ENCODE measurements at regions not wholly inside any gene's neighbourhood (a gene's known extent, or its start where the extent isn't known, plus 50 kb on each side); places are given as distances from the start of the nearest gene placed in this dataset.
"Not testable (repeated sequence)": the region's sequence is repeated elsewhere in the genome, so short reads cannot be mapped to it uniquely, and the experiment has no call there.

GRCh38 chr10:6711408-6711841, 131.3 kb upstream of the PRKCQ start:
- Mint-ChIP-seq H3K4me1 (peaks cover 7 to 15% (median 12%) of the 10 kb centered on the region in 4 donors), H3K9me3 (no peaks in the 10 kb centered on the region), H3K4me3 (no peak overlapping the region), H3K27ac (no peak overlapping the region), H3K36me3 (peaks cover 0 to 5% (median 4%) of the 10 kb centered on the region in 3 donors), H3K27me3 (peaks cover 21 to 41% (median 27%) of the 10 kb centered on the region in 5 donors)
- no peak for ATAC-seq
- POLR2A ChIA-PET: interaction anchor here (0.6 kb wide), 1 partner anchor 546 kb away, joined by 3 read pairs; no protein-coding TSS in a partner anchor
- DNase-seq: no peak

DNA sequence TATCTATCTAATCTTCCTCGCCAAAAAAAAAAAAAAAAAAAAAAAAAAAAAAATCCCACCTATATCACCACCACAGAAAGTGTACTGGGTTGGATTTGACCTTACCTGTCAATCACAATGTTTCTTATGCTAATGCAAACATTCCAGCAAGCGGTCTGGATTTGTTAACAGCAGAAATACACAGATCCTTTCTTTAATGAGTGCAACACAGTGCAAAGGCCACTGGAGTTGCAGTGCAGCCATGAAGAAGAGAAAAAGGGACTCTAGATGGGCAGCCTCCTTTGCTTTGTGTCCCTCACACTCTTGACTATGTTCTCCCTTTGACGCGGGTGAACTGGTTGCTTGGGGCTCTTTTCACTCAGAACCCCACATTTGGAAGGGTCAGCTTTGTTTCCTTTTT, 127.3 kb upstream of the PRKCQ start:
- ATAC-seq: no peak
- no peak overlapping the region for H3K27ac Mint-ChIP-seq
- H3K9me3 Mint-ChIP-seq: no peaks in the 10 kb centered on the region
- no peak overlapping the region for H3K4me3 Mint-ChIP-seq
- peaks cover 0 to 8% (median 4%) of the 10 kb centered on the region in 4 donors for H3K4me1 Mint-ChIP-seq
- POLR2A ChIA-PET: no interaction called here
- peaks cover 0 to 5% (median 4%) of the 10 kb centered on the region in 3 donors for H3K36me3 Mint-ChIP-seq
- DNase-seq: no peak
- H3K27me3 Mint-ChIP-seq: peaks cover 22 to 50% (median 29%) of the 10 kb centered on the region in 5 donors

DNA sequence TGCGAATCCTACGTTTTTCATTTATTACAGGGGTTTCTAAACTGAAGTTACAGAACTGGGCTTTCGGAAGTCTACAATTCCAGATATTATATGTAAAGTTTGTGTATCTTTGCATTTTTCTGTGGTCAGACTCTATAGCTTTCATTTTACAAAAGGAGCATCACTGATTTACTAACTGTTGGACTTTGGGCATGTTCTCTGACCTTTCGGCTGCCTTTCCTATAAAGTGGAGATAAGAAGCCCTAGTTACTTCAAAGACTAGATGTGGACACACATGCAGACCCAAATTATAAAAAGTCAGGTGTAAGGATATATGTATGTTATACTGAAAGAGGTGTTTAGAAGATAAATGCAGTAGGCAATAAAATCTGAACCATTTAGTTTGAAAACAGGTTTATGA, 126.6 kb upstream of the PRKCQ start:
- Mint-ChIP-seq H3K4me3 (no peak overlapping the region), H3K27me3 (peaks cover 21 to 49% (median 28%) of the 10 kb centered on the region in 5 donors), H3K27ac (no peak overlapping the region), H3K9me3 (no peaks in the 10 kb centered on the region), H3K36me3 (peaks cover 0 to 5% (median 4%) of the 10 kb centered on the region in 3 donors), H3K4me1 (peaks cover 0 to 8% (median 4%) of the 10 kb centered on the region in 4 donors)
- ATAC-seq: no peak
- POLR2A ChIA-PET: no interaction called here
- DNase-seq: no peak

DNA sequence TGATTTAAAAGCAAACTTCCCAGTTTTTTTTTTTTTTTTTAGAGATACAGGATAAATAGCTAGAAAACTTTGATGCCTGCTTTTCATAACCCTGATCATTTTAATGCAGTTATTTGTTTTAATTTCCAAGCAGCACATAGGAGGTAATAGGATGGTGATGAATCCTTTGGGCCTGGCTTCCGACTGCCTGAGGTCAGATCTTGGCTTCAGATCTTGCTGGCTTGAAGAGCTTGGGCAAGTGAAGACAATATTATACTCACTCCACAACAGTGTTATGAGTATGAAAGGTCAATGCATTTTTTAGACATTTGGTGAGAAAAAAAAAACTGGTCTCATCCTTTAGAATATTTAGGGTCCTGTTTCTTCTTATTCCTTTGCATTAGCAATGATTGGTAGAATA, 124.8 kb upstream of the PRKCQ start:
- H3K4me3 Mint-ChIP-seq: no peak overlapping the region
- ATAC-seq (no peak), DNase-seq (no peak)
- peaks cover 0 to 8% (median 4%) of the 10 kb centered on the region in 4 donors for H3K4me1 Mint-ChIP-seq
- no peaks in the 10 kb centered on the region for H3K9me3 Mint-ChIP-seq
- H3K36me3 Mint-ChIP-seq: peaks cover 0 to 5% (median 4%) of the 10 kb centered on the region in 3 donors
- peaks cover 12 to 40% (median 18%) of the 10 kb centered on the region in 5 donors for H3K27me3 Mint-ChIP-seq
- H3K27ac Mint-ChIP-seq: no peak overlapping the region
- POLR2A ChIA-PET: no interaction called here

DNA sequence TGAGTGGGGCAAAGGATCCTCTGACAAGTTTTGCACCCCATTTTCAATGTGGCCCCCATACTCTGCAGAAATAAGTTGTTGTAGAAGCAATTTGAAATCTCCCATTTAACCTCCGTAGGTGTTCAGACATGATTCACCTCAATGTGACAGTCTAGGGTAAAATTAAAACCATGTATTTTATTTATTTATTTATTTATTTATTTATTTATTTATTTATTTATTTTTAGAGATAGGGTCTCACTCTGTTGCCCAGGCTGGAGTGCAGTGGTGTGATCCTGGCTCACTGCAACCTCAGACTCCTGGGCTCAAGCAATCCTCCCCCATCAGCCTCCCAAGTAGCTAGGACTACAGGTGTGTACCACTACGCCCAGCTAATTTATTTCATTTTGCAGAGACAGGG, 122.8 kb upstream of the PRKCQ start:
- DNase-seq, H3K36me3 Mint-ChIP-seq, H3K9me3 Mint-ChIP-seq, POLR2A ChIA-PET, H3K27ac Mint-ChIP-seq, ATAC-seq, H3K4me3 Mint-ChIP-seq, H3K4me1 Mint-ChIP-seq: not testable (repeated sequence)
- peaks cover 6 to 25% (median 8%) of the 10 kb centered on the region in 5 donors for H3K27me3 Mint-ChIP-seq

- Mint-ChIP-seq H3K4me1 (no peaks in the 10 kb centered on the region), H3K36me3 (no peaks in the 10 kb centered on the region), H3K27ac (no peak overlapping the region), H3K4me3 (no peak overlapping the region), H3K9me3 (no peaks in the 10 kb centered on the region), H3K27me3 (peaks cover 0 to 18% (median 7%) of the 10 kb centered on the region in 5 donors)
- POLR2A ChIA-PET: no interaction called here
- DNase-seq (no peak), ATAC-seq (no peak)
Measured at GRCh38 chr10:6702030-6702429, 122.0 kb upstream of the PRKCQ start.

GRCh38 chr10:6701289-6701688, 121.2 kb upstream of the PRKCQ start:
- H3K4me3 Mint-ChIP-seq: no peak overlapping the region
- H3K27ac Mint-ChIP-seq: no peak overlapping the region
- ATAC-seq (no peak), DNase-seq (no peak)
- H3K27me3 Mint-ChIP-seq: peaks cover 0 to 15% (median 4%) of the 10 kb centered on the region in 5 donors
- H3K4me1 Mint-ChIP-seq: no peaks in the 10 kb centered on the region
- H3K36me3 Mint-ChIP-seq: no peaks in the 10 kb centered on the region
- POLR2A ChIA-PET: no interaction called here
- no peaks in the 10 kb centered on the region for H3K9me3 Mint-ChIP-seq

GRCh38 chr10:6700066-6700465, 120.0 kb upstream of the PRKCQ start:
- ATAC-seq (no peak), DNase-seq (no peak)
- POLR2A ChIA-PET: no interaction called here
- H3K9me3 Mint-ChIP-seq: no peaks in the 10 kb centered on the region
- H3K36me3 Mint-ChIP-seq: no peaks in the 10 kb centered on the region
- no peak overlapping the region for H3K27ac Mint-ChIP-seq
- no peak overlapping the region for H3K4me3 Mint-ChIP-seq
- no peaks in the 10 kb centered on the region for H3K4me1 Mint-ChIP-seq
- H3K27me3 Mint-ChIP-seq: peaks cover 0 to 12% (median 0%) of the 10 kb centered on the region in 5 donors

DNA sequence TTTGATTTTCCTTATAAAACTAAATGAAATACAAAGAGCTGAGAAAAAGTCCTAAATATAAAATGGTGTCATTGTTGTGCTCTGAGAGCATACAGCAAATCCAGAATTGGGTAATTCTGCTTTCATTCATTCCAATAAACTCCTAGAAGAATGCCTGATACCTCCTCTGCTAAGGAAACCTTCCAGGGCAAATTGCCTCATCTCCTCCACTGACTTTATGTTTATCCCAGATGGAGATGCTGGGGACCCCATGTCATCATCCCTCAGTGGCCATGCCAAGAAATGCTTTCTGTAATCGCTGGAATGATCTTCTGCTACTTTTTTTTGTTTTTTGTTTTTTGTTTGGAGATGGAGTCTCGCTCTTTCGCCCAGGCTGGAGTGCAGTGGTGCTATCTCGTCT, 119.3 kb upstream of the PRKCQ start:
- Mint-ChIP-seq H3K4me1 (no peaks in the 10 kb centered on the region), H3K27ac (no peak overlapping the region), H3K27me3 (peaks cover 0 to 8% (median 3%) of the 10 kb centered on the region in 5 donors), H3K9me3 (no peaks in the 10 kb centered on the region), H3K4me3 (no peak overlapping the region), H3K36me3 (no peaks in the 10 kb centered on the region)
- ATAC-seq (no peak), DNase-seq (no peak)
- POLR2A ChIA-PET: no interaction called here

DNA sequence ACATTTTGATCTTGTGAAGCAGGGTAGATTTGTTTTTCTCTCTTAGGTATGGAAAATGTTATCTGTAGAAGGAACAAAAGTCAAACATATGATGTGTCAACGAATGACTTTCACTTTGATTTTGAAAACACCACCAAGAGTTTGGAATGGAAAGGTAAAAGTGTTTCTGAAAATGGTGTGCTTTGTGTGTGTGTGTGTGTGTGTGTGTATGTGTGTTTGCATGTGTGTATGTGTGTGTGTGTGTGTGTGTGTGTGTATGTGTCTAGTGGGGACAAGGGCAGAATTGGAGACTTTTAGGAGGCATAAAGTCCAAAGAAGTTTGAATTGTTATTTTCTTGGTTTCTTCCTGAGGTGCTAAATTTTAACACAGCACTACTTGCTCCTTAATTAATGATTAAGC, 115.4 kb upstream of the PRKCQ start:
- H3K9me3 Mint-ChIP-seq: no peaks in the 10 kb centered on the region

DNA sequence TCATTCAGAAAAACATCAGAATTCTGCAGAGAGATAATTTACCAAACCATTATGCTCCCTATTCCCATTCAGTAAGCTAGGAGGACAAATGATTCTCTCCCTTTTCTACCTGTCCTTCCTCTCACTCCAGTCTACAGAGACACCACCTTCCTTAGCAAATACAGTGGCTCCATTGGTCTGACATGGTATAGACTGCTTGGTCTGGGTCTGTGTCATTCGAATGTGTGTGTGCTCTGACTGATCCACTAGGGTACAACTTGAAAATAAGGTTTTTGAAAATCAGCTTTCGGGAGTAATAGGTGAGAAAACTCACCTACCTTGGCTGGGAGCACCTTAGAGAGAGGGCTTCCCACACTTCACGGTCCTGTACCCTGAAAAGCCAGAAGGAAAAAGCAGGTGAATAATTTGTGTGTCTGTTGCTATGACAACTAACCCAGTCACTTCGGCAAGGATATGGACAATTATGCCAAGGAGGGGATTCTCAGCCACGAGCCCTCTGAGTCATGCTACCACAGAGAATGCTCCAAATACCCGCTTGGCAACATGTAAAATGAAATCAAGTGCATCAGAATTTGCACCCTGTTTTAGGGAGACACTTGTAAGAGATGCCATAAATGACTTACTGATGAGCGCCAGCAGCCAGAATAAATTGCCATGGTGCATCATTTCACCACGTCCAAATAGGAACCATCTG, 114.5 kb upstream of the PRKCQ start:
- DNase-seq (no peak), ATAC-seq (no peak)
- Mint-ChIP-seq H3K9me3 (no peaks in the 10 kb centered on the region), H3K4me1 (no peaks in the 10 kb centered on the region), H3K27ac (no peak overlapping the region), H3K4me3 (no peak overlapping the region), H3K36me3 (no peaks in the 10 kb centered on the region), H3K27me3 (peaks cover 3 to 12% (median 6%) of the 10 kb centered on the region in 5 donors)
- POLR2A ChIA-PET: no interaction called here

More for the DNA sequence above, 115.4 kb upstream of the PRKCQ start:
- Mint-ChIP-seq H3K4me3 (no peak overlapping the region), H3K27me3 (peaks cover 5 to 12% (median 9%) of the 10 kb centered on the region in 5 donors), H3K27ac (no peak overlapping the region), H3K4me1 (no peaks in the 10 kb centered on the region), H3K36me3 (no peaks in the 10 kb centered on the region)
- POLR2A ChIA-PET: no interaction called here
- ATAC-seq (no peak), DNase-seq (no peak)

DNA sequence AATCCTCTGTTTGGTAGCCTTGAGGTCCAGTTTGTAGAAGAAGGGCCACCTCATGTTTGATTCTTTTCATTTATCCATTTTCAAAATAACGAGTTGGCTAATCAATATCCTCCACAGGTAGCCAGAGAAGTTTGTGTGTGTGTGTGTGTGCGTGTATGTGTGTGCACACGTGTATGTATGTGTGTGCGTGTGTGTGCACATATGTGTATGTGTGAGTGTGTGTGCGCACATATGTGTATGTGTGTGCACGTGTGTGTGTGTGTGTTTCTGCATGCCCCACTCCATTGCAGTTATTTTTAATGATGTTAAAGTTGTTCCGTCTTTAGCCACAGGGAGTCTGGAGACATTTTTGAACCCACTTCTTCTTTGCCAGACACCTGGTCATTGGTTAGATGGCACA, 112.8 kb upstream of the PRKCQ start:
- Mint-ChIP-seq H3K4me3 (no peak overlapping the region), H3K27ac (no peak overlapping the region), H3K9me3 (no peaks in the 10 kb centered on the region), H3K4me1 (no peaks in the 10 kb centered on the region), H3K36me3 (no peaks in the 10 kb centered on the region), H3K27me3 (peaks cover 0 to 13% (median 6%) of the 10 kb centered on the region in 5 donors)
- ATAC-seq (no peak), DNase-seq (no peak)
- POLR2A ChIA-PET: no interaction called here

DNA sequence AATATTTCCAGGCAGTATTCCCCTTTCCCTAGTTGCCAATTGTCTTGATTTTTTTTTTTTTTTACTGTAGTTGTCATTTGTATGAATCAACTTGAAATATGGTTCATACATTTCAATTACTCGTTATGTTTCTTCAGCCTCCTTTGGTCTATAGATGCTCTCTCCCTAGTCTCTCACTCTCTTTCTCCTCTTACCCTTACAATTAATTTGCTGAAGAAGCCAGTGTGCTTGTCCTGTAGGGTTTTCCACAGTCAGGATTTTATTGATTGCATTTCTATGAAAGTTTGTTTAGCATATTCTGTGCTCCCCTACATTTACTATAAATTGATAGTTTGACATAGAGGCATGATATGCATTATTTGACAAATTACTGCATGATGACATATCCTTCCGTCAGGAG, 112.0 kb upstream of the PRKCQ start:
- DNase-seq (no peak), ATAC-seq (no peak)
- POLR2A ChIA-PET: interaction anchor here (0.6 kb wide), 1 partner anchor 52 kb away, joined by 3 read pairs; no protein-coding TSS in a partner anchor
- Mint-ChIP-seq H3K4me1 (no peaks in the 10 kb centered on the region), H3K27me3 (peaks cover 0 to 13% (median 6%) of the 10 kb centered on the region in 5 donors), H3K27ac (no peak overlapping the region), H3K36me3 (no peaks in the 10 kb centered on the region), H3K9me3 (no peaks in the 10 kb centered on the region), H3K4me3 (no peak overlapping the region)

- H3K4me3 Mint-ChIP-seq: no peak overlapping the region
- no peak overlapping the region for H3K27ac Mint-ChIP-seq
- H3K9me3 Mint-ChIP-seq: no peaks in the 10 kb centered on the region
- H3K36me3 Mint-ChIP-seq: no peaks in the 10 kb centered on the region
- no peak for ATAC-seq
- H3K4me1 Mint-ChIP-seq: no peaks in the 10 kb centered on the region
- peaks cover 0 to 11% (median 8%) of the 10 kb centered on the region in 5 donors for H3K27me3 Mint-ChIP-seq
- POLR2A ChIA-PET: no interaction called here
- DNase-seq: no peak
Measured at GRCh38 chr10:6689036-6689435, 109.0 kb upstream of the PRKCQ start.

All from naive thymus-derived CD8-positive, alpha-beta T cell (primary cell).